GM18873 (cell line): ENCODE measurements at regions not wholly inside any gene's neighbourhood (a gene's known extent, or its start where the extent isn't known, plus 50 kb on each side); places are given as distances from the start of the nearest gene placed in this dataset.

Source experiments
- ATAC-seq: cut with Tn5 transposase; IDR thresholded peaks from one replicate; pipeline ENCODE4 v1.9.1; 2021; ENCODE audit warnings: mild to moderate bottlenecking, moderate library complexity, moderate number of reproducible peaks; ENCODE audit not compliant: unreplicated experiment, low FRiP score

DNA sequence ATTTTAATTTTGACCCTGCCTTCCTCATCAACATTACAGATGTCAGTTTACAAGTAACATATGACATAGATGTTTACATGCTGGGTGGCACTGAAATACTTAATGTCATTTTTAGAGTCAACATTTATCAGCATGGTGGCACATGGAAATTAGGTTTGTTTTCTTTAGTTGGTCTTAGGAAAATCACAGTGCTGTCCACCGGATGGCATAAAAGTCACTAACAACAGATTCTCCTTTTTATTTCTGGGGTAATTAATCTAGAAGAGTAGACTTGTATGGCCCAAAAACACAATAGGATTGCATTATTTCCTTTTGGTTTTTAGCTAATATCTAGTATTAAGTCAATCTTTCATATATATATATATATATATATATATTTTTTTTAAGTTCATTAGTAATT lies 88.6 kb upstream of the HHIP start:
- no peak for ATAC-seq

DNA sequence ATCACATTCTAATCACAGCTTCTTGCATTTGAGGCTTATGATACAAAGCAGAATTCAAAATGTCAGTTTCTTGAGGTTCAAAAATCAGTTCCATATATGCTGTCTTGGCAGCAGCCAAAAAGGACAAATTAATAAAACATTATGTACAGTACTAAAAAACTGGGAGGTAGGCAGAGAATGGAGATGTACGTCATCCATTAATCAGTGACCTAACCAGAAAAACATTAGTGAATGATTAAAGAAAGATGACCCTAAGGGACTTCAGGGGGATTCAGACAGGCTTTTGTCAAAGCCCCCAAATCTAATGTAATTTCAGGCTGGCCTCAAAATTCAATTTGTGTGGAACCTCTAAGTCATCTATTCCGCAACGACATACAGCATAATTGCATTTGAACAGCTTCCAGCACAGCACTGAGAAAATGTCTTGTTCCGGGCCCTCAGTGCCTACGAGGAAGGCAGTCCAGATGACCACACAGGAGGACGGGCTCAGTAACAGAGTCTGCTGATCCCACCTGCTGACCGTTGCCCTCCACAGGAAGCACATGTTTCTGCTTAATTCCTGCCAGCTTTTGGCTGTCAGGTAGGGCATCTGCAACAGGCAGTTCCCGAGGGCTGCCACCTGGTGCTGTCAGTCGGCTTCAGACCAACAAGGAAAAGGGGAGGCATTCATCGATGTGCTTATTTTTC lies 83.8 kb upstream of the HHIP start:
- ATAC-seq = no peak

DNA sequence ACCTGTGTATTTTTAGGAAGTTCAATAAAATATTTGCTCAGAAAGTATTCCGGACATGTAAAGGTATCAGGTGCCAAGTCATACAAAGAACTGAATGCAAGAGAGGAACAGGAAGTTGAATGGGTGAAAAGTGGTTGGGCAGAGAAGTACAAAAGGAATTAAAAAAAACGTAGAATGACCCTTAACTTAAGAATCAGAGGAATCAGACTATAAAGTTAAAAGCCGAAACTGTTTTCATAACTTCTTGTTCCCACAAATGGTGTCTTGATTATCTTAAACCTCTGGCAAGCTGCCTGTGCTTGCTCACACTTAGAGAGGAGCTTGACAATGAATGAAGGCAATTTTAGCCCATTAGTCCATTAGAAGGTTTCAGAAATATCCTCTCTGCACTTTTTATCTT lies 81.6 kb upstream of the HHIP start:
- ATAC-seq = no peak

DNA sequence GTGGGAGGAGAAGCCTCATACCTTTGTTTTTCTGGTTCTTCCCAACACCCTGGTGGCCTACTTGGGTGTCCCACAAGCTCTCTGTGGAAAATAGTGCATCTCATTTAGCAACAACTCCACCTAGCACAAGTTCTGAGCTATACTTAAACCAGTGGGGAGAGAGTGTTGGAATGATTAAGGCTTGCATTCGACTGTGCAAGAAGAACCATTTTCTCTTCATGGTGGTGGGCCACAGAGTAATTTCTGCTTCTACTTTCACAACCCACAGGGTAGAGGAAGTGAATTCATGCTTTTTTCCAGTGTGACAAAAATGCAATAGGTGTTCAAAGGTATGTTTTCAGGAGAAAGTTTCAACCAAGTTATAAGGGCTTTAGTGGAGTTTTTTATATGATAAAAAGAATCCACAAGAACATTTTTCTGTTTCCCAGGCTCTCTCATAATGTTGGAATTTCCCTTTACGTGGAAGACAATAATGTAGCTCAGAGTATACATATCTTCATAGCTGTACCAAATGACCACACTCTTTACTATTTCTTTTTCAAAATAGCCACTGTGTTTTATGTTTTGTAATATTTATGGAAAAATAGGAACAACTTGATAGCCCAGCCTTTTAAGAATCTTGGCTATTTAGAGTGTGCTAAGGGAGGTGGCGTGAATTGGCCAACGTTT lies 80.3 kb upstream of the HHIP start:
- no peak for ATAC-seq

DNA sequence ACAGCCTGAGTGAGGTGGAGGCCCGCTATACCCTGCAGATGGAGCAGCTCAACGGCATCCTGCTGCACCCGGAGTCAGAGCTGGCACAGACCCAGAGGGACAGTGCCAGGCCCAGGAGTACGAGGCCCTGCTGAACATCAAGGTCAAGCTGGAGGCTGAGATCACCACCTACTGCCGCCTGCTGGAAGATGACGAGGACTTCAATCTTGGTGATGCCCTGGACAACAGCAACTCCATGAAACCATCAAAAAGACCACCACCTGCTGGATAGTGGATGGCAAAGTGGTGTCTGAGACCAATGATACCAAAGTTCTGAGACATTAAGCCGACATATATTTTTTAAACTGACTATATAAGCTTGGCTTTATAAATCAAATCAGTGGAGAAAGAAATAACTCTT lies 73.3 kb upstream of the HHIP start:
- ATAC-seq = no peak

DNA sequence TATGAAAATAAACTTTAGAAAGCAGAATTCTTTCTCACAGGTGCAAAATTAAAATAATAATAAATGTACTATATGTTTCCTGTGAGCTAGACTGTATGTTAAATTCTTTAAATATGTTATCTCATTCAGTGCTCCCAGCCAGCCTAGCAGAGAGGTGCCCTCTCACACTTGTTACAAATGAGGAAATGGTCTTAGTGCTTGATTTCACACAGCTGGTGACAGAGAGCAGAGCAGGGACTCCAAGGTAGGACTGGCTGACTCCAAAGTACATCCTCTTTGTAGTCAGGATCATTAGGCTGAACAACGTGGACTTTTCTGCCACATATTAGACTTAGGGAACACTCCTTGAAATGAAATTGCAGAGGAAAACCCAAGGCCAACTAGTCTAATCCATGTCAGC lies 72.0 kb upstream of the HHIP start:
- no peak for ATAC-seq

DNA sequence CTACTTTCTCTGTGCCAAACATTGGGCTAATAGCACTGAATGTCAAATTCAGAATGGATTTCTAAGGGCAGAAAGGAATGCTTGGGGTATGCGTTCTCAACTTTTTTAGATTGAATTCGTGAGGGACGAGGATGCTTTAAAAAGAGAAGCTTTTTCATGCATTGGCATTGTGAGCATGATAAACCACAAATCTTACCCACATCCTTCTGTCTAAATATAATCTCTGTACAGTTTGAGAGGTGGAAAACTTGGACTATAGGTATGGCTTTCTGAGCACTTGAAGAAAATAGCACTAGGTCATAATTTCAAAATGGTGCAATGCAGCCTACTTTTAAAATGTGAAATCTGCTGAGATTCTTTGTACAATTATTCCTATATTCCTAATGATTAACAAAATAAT lies 71.4 kb upstream of the HHIP start:
- no peak for ATAC-seq

DNA sequence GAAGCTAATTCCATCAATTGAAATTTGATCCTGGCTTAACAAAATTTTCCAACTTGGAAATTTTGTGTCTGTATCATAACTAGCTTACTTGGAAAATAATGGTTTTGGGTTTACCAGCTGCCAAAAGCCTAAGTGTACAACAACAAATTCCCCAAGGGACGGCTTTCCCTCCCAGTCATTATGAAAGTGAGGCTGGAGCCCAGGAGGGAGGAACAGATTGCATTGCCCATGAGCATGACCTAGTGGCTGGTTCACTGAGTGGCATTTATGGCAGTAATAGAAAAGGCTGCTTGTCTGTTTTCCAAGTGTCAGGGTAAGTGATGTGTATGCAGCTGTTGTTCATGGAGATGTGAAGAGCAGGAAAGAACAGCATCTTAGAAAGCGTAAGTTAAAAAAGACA lies 70.8 kb upstream of the HHIP start:
- no peak for ATAC-seq

DNA sequence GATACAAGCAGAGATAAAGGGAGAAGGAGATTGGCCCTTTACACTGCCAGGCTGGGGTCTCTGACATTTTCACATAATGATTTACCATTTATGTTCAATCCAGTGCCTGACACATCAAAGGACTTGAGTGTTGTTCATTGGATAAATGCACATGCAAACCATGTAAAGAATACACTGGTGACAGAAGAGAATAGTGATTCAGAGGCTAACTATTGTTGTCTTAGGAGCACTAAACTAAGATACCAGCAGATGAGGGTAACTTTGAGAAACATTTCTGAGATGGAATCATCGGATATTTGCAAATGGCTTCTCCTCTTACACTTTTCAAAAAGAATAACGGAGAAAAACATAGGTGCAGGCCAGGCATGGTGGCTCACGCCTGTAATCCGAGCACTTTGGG lies 67.3 kb upstream of the HHIP start:
- ATAC-seq = no peak

DNA sequence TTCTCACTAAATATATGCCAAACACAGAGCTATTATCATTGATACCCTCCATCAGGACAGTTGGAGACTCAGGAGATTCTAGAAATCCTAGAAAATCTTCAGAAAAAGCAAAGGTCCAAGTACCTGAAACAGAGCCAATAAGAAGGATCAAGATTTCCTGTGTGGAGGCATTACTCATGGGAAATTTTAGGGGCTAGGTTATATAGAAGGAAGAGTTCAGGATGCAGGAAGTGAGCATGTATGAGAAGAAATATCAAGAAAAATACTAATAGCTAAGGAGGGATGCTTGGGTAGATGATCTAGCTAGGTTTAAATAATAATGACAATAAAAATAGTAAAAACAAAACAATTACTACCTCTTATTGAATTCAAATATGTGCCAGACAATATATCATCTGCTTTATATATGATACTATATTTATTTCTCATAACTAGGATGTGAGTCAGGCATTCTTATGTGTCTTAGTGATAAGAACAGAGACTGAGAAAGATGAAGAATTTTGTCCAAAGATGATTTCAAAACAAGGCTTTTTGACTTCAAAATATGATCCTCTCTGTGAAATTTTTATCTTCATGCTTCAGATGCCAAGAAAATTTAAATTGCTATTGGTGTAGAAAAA lies 66.4 kb upstream of the HHIP start:
- no peak for ATAC-seq

DNA sequence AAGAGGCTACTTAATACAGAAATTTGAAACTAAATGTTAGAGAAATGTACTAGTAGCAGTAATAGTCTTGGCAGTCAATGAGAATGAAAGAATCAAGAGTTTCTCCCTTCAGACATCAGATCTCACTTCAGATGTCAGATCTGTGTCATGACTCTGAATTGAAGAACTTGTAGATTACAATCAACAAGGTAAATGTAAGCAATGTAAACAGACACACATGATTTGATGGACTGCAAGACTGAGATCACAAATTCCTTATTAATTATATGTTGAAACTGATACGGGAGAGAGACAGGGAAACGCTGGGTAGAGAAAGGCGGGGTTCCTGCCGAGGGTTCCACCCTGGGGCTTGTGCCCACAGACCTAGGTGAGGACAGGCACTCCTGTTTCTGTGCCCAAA lies 65.5 kb upstream of the HHIP start:
- ATAC-seq = no peak

DNA sequence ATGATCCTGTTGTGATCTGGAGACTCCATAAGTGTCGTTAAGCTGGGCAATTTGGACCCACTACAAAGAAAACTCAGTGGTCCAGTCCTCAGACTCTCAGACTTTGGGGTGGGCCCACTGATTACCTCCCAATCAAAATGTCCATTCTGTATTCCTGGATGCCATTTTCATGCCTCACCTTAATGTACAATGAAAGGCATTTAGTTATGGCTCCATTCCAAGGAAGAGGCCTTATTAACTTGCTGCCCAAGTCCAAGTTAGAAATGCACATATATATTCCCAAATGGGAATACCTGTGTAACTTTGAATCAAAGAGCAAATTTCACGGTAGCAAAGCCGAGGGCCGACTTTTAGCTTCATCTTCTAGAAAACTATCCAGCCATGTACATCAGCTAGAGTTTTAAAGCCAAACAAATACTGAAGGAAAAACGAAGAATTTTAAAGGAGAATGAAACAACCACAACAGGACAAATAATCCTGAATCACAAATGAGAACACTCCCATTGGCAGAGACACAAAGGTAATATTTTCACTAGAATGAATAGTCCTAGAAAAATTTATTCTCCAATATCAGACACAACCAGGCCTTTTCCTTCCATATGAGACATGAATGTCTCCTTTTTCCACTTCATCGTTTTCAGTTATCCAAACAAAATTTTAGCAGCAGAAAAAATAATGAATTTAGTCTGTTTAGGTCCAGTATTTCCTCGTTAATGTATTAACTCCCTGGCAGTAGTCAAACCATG lies 63.7 kb upstream of the HHIP start:
- ATAC-seq = no peak

DNA sequence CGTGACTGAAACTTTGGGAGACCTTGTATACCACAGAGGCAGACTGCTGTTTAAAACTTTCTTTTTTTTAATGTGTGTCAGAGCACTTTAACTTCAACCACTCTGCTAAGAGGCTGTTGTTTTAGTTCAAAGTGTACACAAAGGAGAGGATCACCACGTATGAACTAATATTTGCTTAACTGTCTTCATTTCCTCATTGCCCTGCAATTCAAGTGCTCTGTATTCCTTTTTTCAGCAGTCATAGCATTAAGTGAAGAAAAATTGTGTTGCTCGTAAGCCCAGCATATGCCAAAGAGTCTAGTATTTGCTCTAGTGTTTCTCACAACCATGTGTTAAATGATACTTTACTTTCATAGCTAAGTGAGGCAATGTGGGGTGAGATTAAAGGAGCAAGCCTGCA lies 63.0 kb upstream of the HHIP start:
- ATAC-seq = no peak

DNA sequence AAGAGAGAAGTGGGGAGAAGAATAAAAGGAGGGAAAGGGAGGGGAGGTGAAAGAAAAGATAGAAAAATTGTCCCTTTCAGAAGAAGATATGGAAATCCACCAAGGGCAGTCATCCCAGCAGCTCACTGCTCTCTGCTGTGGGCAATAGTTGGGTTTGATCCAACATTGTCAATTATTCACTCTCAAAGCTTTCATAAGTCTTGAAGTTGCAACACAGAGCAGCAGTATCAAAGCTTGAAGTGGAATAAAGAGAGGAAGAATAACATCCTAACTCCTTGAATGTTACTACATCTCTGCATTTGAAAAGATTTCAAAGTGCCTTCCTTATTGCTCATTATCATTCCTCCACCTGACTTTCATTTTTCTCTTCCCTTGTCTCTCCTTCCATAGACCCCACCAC lies 62.3 kb upstream of the HHIP start:
- ATAC-seq = no peak

DNA sequence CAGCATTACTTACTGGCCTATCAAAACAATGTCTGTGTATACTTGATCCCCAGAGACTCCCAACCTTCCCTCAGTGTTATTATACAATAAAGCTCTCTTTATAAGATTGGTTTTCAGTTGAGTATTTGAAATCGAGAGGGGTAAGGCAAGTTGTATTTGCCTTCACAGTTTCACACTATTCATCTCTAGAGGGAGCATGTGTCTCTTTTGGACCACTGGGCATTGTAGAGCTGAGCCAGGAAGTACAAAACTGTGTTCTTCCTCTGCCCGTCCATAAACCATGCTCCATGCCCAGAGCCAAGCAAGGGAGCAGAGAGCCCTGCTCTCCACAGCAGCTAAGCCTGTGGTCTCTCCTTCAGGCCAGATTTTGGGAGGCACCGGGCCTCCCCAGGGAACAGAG lies 61.5 kb upstream of the HHIP start:
- no peak for ATAC-seq

DNA sequence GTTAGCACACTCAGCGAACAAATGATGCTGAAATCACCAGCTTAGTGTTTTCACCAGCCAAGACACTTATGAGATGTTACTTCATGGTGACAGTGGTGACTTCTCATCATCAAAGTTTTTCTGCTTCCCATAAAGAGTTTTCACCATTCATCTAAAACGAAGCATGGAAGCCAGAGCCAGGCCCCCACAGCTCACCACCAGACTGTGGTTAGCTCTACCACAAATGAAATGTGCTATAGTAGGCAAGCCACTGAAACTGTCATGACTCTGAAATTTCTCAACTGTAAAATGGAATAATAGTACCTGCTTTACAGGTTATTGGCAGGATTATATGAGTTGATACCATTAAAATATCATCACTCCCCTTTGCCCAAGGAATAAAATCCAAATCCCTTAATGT lies 56.4 kb upstream of the HHIP start:
- no peak for ATAC-seq

DNA sequence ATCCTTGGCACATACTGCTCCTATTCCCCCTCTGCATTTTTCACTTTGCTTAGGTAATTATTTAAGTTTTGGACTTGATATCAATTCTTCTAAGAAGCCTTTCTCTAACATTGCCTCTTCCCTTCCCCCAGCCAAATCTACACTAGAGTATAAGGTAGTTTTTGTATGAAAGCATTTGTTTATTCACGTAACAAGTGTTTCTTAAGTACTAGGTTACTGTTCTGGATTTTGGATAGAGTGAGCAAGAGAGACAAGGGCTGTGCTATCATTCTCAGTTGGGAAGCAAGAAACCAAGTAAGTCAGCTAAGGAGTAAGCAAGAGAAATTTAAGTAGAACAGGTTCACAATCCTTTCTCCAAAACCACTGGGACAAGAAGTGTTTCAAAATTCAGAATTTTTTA lies 55.9 kb upstream of the HHIP start:
- no peak for ATAC-seq

DNA sequence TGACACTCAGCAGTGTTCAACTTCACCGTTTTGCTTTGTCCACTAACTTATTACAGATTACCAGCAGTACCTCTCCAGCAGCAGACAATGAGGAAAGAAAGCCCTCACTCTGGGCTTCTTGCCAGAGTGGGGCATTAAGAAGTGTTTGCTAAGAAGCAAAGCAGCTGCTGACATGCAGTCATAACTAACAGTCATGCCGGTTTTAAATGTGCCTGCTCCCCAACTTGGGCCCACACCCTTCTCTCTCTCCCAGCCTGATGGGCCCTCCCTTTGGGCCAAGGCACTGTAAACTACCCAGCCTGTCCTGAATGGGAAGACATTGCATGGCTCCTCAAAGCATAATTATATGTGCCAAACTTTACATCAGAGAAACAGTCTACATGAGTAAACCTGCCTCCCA lies 54.6 kb upstream of the HHIP start:
- ATAC-seq = no peak

DNA sequence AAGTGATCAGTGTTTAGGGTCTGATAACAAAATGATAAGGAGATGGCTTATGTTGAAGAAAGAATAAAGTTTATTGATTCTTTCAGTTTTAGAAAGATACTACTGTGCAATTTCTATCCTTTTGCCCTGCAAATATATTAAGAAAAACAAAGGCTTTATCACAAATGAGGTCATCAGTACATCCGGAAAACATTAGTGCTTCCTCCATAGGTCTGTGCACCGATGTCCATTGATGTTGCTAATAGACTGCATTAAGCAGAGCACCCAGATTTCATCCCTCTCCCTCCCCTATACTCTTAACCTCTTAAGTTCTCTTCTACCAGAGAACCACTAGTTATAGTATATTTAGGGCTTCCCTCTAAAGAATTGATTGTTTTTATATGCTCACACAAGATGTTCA lies 53.7 kb upstream of the HHIP start:
- ATAC-seq = no peak

DNA sequence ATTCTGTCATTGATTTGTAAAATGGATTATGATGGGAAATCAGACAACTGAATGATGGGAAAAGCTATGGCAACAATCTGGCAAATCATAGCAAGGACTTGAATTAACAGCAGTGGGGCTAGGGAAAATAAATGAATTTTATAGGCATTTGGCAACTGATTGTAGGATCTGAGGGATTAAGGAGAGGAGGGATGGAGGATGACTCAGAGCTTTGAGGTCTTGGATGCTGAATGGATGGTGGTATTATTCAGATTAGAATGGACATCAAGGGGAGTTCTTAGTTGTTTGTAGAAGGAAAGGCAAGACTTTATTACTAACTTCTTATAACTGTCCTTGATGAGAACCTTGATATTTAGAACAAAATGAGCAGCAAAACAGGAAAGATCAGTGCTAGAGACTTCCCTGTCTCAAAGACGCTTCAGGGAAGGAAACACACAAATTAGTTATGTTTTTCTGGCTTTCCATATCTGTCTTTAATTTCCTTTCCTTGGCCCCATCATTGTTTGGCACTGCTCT lies 51.4 kb upstream of the HHIP start:
- ATAC-seq = no peak

DNA sequence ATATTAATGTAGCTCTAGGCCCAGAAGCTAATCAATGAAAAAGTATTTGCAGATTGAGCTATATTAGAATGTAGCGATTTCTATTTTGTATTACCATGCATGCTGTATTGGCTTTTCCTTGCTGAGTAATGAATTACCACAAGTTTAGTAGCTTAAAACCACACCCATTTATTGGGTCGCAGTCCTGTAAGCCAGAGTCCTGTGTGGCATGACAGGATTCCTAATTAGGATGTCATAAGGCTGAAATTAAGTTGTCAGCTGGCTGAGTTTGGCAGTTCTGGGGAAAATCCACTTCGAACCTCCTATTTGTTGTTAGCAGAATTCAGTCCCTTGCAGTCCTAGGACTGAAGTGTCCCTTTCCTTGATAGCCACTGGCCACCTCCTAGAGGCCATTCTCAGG lies 50.3 kb upstream of the HHIP start:
- ATAC-seq = no peak
